ENCODE measurements at regions not wholly inside any gene's neighbourhood (a gene's known extent, or its start where the extent isn't known, plus 50 kb on each side); places are given as distances from the start of the nearest gene placed in this dataset.

- no peak for DNase-seq (ENCODE audit: low read depth in 4 of 4, low spot score in 2 of 4)
Observed at GRCh38 chr3:13159890-13160289, 86.7 kb upstream of the IQSEC1 start.

DNA sequence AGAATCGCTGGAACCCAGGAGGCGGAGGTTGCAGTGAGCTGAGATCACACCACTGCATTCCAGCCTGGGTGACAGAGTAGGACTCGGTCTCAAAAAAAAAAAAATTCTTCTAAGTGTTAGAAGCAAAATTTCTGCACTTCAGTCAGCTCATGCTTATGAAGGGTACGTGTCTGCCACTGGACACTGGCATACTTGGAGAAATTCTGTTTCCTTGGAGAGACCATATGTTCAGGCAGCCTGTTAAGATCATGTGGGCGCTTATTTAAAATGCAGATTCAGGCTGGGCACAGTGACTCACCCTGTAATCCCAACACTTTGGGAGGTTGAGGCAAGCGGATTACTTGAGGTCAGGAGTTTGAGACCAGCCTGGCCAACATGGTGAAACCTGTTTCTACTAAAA is 85.6 kb upstream of the IQSEC1 start:
- no peak for DNase-seq (ENCODE audit: low read depth in 4 of 4, low spot score in 2 of 4)

- no peak for DNase-seq (ENCODE audit: low read depth in 4 of 4, low spot score in 2 of 4)
Observed at GRCh38 chr3:13158408-13158807, 85.2 kb upstream of the IQSEC1 start.

GRCh38 chr3:13157986-13158385 is 84.8 kb upstream of the IQSEC1 start:
- DNase-seq (ENCODE audit: low read depth in 4 of 4, low spot score in 2 of 4), result no peak

- DNase-seq (ENCODE audit: low read depth in 4 of 4, low spot score in 2 of 4), result no peak
Observed at GRCh38 chr3:13152826-13153710, 79.8 kb upstream of the IQSEC1 start.

GRCh38 chr3:13150624-13151023 is 77.4 kb upstream of the IQSEC1 start:
- no peak for DNase-seq (ENCODE audit: low read depth in 4 of 4, low spot score in 2 of 4)

DNA sequence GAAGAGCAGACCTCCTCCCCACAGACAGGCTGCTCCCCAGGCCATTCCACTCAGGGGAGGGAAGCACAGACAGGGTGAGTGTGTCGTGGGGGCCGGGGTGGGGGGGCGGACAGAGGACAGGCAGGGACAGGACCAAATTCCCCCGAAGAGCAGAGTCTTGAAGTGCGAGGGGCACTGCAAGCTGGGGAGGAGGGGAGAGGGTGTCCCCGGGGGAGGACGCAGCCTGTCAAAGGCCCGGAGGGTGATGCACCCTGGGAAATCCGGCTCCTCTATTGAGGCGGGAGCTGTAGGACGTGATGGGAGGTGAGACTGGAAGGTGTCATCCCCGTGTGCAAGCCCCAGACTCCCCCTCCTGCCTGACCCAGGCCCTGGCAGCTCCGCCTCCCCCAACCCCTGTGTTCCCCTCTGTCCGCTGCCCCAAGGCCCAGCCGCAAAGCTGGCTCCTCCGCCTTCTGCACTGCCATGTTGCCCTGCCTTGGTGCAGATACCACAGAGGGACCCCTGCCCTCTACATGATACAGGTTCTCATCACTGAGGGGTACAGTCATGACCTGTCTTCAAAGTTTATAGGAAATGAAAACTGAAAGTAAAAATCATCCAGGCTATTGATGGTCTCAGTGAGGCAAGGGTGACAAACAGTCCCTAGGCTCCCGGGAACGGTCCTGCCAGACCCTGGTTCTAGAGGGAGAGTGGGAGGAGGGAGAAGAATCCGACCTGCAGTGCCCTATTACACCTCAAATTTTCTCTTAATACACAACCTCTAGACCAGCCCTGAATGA is 76.3 kb upstream of the IQSEC1 start:
- DNase-seq (ENCODE audit: low read depth in 4 of 4, low spot score in 2 of 4), result no peak

DNA sequence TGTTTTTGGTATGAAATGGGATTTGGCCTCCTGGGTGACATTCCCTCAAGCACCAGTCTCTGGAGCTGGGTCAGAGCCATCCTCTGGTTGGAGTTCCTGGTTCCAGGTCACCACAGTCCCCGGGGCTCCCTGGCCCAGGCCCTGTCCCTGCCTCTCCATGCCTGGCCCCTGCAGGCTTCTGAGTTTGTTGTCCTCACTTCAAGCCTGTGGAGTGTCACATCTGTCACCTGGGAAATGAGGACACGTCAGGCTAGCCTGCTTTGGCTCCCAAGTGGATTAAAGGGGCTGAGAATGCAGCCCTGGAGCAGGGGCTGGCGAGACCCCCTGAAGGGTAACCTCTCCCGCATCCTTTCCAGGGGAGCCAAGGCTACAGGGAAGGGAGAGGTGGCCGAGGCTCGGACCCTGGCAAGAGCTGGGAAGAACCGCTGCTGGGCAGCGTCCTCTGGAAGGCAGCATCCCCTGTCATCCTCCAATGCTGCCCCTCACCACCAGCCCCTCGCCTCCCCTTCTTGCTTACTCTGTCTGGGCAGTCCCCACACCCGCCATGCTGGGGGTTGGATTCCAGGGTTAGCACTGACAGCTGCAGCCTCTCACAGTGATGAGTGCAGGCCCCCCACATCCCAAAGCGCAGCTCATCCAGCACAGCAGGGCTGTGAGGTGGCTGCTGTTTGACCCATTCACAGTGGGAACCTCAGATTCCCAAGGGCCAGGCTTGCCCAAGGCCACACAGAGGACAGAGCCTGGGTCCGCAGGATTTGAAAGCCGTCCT is 75.5 kb upstream of the IQSEC1 start:
- no peak for DNase-seq (ENCODE audit: low read depth in 4 of 4, low spot score in 2 of 4)

- DNase-seq (ENCODE audit: low read depth in 4 of 4, low spot score in 2 of 4), result no peak
Observed at GRCh38 chr3:13148126-13148525, 74.9 kb upstream of the IQSEC1 start.

- no peak for DNase-seq (ENCODE audit: low read depth in 4 of 4, low spot score in 2 of 4)
Observed at GRCh38 chr3:13147344-13147743, 74.1 kb upstream of the IQSEC1 start.

GRCh38 chr3:13146643-13147143 is 73.5 kb upstream of the IQSEC1 start:
- DNase-seq (ENCODE audit: low read depth in 4 of 4, low spot score in 2 of 4), result no peak

DNA sequence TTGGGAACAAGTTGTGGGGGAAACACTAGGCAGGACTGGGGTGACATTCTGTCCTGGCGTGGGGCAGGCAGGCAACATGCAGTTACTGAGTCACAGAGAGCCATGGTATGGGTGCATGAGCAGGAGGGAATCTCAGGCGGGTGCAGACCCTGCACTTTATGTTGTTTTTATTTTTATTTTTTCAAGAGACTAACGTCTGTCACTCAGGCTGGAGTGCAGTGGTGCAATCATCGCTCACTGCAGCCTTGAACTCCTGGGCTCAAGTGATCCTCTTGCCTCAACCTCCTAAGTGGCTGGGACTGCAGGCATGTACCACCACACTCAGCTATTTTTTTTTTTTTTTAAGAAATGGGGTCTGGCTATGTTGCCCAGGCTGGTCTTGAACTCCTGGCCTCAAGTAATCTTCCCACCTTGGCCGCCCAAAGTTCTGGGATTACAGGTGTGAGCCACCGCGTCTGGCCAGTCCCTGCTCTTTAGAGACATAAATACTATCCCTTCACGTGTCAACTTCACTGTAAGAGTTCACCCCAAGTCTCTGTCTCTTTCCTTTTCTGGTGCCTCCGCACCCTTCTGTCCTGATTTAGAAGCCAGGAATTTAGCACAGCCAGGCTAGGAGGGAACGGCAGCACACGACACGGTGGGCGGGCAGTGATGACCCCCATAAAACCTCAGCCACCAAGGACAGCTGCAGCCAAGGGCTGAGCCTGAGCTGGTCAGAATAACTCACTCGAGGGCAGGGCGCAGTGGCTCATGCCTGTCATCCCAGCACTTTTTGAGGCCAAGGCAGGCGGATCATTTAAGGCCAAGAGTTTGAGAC is 72.8 kb upstream of the IQSEC1 start:
- DNase-seq (ENCODE audit: low read depth in 4 of 4, low spot score in 2 of 4), result no peak

- no peak for DNase-seq (ENCODE audit: low read depth in 4 of 4, low spot score in 2 of 4)
Observed at GRCh38 chr3:13145131-13145825, 72.0 kb upstream of the IQSEC1 start.

DNA sequence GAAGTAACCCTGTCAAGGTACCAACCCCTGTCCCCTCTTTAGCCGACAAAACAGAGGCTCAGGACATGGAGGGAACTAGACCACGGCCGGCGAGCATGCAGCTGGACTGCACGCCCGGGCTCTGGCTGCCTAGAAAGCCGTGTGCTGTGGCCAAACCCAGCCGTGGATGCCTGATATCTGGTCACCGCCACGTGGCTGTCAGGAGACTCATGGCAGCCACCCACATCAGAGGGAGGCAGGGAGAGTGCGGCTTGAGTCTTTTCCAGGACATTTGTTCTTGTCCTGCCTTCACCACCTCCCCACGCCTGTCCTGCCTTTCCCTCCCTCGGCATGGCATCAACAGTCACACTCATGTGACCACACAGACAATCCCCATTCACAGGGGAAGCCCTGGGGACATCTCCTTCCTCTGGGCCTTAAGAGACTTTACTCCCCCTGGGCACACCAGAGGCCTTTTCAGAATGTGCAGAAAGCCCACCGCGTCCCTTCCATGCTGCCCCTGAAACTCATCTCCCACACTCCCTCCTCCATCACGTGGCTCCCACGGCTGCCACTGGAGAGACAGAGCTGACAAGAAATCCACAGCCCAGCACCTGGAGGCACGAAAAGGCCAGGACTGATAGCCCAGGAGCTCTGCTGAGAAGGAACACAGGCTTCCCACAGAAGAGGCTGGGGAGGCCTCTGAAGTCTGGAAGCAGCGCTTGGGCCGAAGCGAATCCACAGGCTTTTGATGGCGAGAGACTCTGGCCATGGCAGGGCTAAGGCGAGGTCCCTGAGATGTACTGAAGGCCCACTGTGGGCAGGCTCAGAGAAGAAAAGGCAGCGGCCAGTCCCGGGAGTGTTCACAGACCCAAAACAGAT is 71.2 kb upstream of the IQSEC1 start:
- DNase-seq (ENCODE audit: low read depth in 4 of 4, low spot score in 2 of 4), result no peak

DNA sequence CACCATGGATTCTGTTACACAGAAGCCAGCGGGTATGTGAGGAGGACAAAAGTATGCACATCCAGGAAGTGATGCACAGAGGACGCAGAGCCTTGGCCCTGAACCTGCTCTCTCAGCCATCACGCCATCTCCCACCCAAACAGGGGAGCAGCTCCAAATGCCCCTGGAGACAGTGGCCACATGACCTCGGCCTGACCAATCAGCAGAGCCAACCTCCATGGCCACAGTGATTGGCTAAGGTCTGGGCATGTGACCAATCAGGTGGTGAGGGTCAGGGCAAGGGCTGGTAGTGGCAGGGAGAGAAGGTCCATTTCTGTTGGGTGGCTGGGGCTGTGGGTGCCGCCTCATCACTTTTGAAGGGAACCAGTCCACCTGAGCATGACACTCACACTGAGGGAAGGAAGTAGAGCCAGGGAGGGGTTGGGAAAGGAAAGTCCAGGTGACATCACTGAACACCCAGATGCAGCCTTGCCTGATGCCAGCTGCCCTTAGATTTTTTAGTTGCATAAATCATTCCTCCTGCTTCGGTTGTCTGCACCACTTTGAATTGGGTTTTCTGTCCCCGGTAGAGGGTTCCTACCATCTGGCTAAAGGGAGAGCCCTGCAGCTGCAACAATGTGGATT is 70.3 kb upstream of the IQSEC1 start:
- no peak for DNase-seq (ENCODE audit: low read depth in 4 of 4, low spot score in 2 of 4)

GRCh38 chr3:13142552-13143380 is 69.5 kb upstream of the IQSEC1 start:
- no peak for DNase-seq (ENCODE audit: low read depth in 4 of 4, low spot score in 2 of 4)

DNA sequence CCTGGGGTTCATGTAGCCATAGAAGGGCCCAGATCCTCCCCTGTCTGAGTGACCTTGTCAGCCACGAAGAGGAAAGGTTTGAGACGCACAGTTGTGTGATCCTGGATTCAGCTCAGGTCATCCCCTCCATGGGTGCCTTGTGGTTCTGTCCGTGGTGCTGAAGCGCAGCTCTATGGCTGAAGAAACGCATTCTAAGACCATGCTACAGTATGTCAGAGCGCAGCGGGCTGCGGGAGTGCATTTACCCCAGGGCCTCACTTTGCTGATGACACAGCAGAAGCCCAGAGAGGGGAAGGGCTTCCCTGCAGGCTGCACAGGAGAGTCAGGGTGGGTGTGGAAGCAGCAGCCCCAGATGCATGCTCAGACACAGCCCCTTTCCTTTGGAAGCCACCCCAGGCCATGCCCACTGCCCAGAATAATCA is 68.8 kb upstream of the IQSEC1 start:
- DNase-seq (ENCODE audit: low read depth in 4 of 4, low spot score in 2 of 4), result peak in 3 of 4 donors; percentile 37 to 77 (median 50)

All from left renal cortex interstitium (tissue), 4 donors.